ENCODE measurements at regions not wholly inside any gene's neighbourhood (a gene's known extent, or its start where the extent isn't known, plus 50 kb on each side); places are given as distances from the start of the nearest gene placed in this dataset.

- TF ChIP-seq RARB (CRISPR knock-in tag; IDR thresholded peaks at IDR 0.05) (no peak), ARNTL (CRISPR knock-in tag; IDR thresholded peaks at IDR 0.05; ENCODE audit: borderline replicate concordance, low read depth) (no peak), ESRRG (CRISPR knock-in tag; IDR thresholded peaks at IDR 0.05) (no peak), ZNF565 (CRISPR knock-in tag; conservative IDR thresholded peaks at IDR 0.05; ENCODE audit: low read depth) (no peak), ISL1 (CRISPR knock-in tag; IDR thresholded peaks at IDR 0.05) (no peak), CSDC2 (CRISPR knock-in tag; IDR thresholded peaks at IDR 0.05) (no peak), GLIS3 (CRISPR knock-in tag; IDR thresholded peaks at IDR 0.05) (no peak), TCF4 (CRISPR knock-in tag; IDR thresholded peaks at IDR 0.05; ENCODE audit: borderline replicate concordance) (no peak), SNAI2 (CRISPR knock-in tag; IDR thresholded peaks at IDR 0.05) (no peak)
- TF ChIP-seq, protein P1, sequence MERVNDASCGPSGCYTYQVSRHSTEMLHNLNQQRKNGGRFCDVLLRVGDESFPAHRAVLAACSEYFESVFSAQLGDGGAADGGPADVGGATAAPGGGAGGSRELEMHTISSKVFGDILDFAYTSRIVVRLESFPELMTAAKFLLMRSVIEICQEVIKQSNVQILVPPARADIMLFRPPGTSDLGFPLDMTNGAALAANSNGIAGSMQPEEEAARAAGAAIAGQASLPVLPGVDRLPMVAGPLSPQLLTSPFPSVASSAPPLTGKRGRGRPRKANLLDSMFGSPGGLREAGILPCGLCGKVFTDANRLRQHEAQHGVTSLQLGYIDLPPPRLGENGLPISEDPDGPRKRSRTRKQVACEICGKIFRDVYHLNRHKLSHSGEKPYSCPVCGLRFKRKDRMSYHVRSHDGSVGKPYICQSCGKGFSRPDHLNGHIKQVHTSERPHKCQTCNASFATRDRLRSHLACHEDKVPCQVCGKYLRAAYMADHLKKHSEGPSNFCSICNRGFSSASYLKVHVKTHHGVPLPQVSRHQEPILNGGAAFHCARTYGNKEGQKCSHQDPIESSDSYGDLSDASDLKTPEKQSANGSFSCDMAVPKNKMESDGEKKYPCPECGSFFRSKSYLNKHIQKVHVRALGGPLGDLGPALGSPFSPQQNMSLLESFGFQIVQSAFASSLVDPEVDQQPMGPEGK (CRISPR knock-in tag; IDR thresholded peaks at IDR 0.05; ENCODE audit: borderline replicate concordance): no peak
- TF ChIP-seq, protein P2, sequence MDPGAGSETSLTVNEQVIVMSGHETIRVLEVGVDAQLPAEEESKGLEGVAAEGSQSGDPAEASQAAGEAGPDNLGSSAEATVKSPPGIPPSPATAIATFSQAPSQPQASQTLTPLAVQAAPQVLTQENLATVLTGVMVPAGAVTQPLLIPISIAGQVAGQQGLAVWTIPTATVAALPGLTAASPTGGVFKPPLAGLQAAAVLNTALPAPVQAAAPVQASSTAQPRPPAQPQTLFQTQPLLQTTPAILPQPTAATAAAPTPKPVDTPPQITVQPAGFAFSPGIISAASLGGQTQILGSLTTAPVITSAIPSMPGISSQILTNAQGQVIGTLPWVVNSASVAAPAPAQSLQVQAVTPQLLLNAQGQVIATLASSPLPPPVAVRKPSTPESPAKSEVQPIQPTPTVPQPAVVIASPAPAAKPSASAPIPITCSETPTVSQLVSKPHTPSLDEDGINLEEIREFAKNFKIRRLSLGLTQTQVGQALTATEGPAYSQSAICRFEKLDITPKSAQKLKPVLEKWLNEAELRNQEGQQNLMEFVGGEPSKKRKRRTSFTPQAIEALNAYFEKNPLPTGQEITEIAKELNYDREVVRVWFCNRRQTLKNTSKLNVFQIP (CRISPR knock-in tag; IDR thresholded peaks at IDR 0.05; ENCODE audit: borderline replicate concordance, low read depth): no peak
- TF ChIP-seq, protein P3, sequence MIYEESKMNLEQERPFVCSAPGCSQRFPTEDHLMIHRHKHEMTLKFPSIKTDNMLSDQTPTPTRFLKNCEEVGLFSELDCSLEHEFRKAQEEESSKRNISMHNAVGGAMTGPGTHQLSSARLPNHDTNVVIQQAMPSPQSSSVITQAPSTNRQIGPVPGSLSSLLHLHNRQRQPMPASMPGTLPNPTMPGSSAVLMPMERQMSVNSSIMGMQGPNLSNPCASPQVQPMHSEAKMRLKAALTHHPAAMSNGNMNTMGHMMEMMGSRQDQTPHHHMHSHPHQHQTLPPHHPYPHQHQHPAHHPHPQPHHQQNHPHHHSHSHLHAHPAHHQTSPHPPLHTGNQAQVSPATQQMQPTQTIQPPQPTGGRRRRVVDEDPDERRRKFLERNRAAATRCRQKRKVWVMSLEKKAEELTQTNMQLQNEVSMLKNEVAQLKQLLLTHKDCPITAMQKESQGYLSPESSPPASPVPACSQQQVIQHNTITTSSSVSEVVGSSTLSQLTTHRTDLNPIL (CRISPR knock-in tag; IDR thresholded peaks at IDR 0.05; ENCODE audit: low read depth): no peak
Observed at GRCh38 chr10:10958041-10958440, 59.6 kb upstream of the CELF2 start.
